HG02973 (cell line): ENCODE measurements at regions not wholly inside any gene's neighbourhood (a gene's known extent, or its start where the extent isn't known, plus 50 kb on each side); places are given as distances from the start of the nearest gene placed in this dataset.
"Not testable (repeated sequence)": the region's sequence is repeated elsewhere in the genome, so short reads cannot be mapped to it uniquely, and the experiment has no call there.

ENCODE experiments used
- ATAC-seq: cut with Tn5 transposase; IDR thresholded peaks from one replicate; pipeline ENCODE4 v1.9.1; 2021; ENCODE audit warnings: moderate library complexity; ENCODE audit not compliant: unreplicated experiment

GRCh38 chr2:88986721-88987330 is 295.4 kb downstream of the RPIA start:
- ATAC-seq = not testable (repeated sequence)

DNA sequence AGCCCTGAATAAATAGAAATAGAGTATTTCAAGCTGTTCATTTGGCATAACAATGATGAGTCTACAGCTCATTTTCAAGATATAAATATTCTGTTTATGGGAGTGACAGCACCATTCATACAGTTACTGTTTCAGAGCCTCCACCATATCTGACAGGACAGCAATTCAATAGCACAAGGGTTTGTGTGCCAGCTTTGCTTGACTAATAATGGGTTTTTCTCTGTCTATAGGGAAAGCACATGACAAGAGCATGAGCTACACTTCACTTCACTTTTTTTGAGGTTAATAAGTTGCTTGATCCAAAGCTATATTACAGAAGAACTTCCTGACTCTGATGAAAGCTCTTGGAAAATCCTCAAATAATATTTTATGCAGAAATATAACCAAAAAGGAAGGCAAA is 297.1 kb downstream of the RPIA start:
- not testable (repeated sequence) for ATAC-seq

- ATAC-seq = not testable (repeated sequence)
Measured at GRCh38 chr2:88992819-88993218, 301.3 kb downstream of the RPIA start.

- ATAC-seq = not testable (repeated sequence)
Measured at GRCh38 chr2:88994856-88995255, 303.4 kb downstream of the RPIA start.

- not testable (repeated sequence) for ATAC-seq
Measured at GRCh38 chr2:88996588-88996987, 305.1 kb downstream of the RPIA start.

DNA sequence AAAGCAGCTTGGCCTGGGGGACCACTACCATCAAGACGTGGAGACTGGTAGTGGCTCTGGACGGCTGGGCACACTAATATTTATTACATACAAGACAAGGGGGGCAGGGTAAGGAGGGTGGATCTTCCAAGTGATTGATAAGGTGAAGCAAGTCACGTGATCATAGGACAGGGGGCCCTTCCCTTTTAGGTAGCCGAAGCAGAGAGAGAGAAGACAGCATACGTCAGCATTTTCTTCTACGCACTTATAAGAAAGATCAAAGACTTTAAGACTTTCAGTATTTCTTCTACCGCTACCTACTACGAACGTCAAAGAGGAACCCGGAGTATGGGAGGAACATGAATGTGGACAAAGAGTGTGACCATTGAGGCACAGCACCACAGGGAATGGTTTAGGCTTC is 307.9 kb downstream of the RPIA start:
- no peak for ATAC-seq

DNA sequence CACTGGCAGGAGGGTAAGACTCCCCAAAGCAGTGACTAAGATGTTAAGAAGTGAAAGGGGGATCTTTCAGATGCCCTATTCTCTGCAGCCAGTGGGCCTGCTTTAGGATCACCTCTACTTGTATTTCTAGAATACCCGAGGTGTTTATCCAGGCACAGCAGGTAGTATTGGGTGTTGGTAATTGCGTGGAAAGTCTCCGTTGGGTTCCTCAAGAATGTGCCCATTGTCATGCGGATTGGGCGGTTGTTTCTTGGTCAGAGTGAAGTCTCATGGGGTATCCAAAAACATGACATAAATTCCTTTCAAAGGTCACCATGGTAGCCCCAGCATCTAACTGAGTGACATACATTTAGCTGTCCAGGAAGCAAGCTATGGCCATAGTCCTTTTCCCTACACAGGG is 308.8 kb downstream of the RPIA start:
- no peak for ATAC-seq

DNA sequence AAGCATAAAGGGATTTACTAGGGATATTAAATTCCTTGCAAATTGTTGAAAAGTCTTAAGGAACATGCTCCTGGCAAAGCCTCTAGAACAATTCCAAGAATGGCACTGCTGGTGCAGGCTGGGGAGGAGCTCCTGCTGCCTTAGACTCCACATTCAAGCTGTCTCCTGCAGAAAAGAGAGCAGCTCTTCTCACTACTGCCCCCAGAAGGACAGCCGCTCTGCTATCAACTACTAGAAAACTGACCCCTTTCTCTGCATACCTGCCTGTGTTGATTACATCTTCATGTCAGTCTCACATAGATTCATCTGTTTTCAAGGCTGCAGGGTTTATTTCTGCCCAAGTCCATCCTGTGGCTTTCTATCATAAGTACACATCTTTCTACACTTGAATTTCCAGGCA is 312.8 kb downstream of the RPIA start:
- ATAC-seq = not testable (repeated sequence)

DNA sequence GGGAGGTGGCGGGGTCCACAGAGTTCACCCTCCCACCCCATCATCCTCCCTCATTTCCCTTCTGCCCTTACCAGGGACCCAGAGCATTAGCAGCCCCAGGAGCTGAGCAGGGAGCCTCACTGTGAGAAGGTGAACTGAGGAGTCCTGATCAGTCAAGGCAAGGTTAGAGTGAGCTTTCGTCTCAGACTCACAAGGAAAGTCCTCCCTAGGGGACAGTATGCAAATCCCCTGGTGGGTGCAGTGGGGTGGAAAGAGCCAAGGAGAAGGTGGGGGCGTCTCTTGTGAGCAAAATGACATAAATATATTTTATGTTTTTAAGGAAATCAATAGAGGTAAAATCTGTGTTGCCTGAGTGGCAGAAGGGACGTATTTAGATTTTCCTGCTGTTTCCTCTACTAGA is 329.1 kb downstream of the RPIA start:
- ATAC-seq = not testable (repeated sequence)

DNA sequence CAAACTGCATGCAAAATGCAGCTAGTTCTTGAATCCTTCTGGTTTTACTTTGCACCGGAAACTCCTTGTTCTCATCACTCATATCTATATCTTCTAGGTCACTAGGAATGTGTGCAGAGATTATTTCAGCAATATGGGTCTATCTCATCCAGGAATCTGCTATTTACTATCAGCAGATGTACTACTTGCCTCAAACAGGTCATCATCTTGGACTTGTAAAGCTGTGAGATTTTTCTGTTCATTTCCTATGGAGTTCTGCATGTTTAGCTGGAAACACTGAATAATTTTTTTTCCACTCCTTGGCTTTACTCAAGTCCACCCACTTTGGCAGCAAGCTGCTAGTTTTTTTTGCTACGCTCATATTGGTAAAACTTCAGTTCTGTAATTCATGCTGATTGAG is 334.8 kb downstream of the RPIA start:
- ATAC-seq = not testable (repeated sequence)

GRCh38 chr2:89027115-89027514 is 335.6 kb downstream of the RPIA start:
- ATAC-seq = not testable (repeated sequence)

DNA sequence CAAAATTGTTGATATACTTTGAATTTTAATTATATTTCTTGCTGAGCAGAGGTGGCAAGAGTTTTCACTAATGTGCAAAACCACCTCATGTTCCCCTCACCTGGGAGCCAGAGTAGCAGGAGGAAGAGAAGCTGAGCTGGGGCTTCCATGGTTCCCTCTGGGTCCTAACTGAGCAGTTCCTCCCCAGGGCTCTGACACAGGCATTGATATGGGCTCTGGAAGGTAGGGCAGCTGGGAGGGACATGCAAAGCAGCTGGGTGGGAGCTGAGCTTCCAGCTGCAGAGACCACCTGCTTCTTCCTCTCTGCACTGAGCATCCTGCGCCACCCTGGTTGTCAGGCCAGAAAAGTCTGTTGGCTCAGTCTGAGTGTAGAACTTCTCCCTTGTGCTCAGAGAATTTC is 336.1 kb downstream of the RPIA start:
- not testable (repeated sequence) for ATAC-seq

- ATAC-seq = not testable (repeated sequence)
Measured at GRCh38 chr2:89029257-89029656, 337.8 kb downstream of the RPIA start.

- ATAC-seq = peak; percentile 59
Measured at GRCh38 chr2:89048138-89049066, 356.9 kb downstream of the RPIA start.

- ATAC-seq = not testable (repeated sequence)
Measured at GRCh38 chr2:89058616-89059015, 367.1 kb downstream of the RPIA start.

DNA sequence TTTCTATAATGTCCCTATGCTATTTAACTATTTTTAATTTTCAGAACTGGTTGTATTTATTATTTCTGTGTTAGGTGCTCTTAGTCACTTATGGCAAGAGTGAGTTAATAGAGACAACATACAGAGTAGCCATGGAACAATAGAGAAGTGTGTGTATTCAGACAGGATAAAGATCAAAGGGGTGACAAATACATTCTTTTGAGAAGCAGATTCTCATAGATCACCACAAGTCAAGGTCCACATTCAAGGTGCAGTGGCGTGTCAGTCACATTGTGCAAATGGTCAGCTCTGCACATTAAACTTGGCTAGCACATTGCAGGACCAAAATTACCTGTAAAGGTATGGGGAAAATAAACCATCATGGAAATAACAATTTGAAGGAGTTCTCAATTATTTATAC is 369.7 kb downstream of the RPIA start:
- ATAC-seq = not testable (repeated sequence)

DNA sequence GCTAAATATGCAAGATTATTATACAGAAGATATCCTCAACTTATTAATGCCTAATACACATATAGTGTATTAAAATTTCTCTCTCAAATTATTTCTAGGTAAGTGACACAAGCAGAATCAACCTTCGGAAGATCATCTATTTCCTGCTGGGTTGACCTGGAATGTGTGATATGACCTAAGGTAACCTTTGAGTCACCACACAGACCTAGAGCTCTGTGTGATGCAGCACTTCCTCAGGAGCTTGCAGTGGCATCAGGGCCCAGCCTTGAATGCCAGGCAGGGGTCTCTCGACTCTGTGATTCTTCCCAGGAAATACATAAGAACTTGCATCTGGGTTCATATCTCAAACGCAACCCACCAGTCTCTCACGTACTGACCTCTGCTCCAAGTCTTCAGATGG is 385.3 kb downstream of the RPIA start:
- ATAC-seq = not testable (repeated sequence)

DNA sequence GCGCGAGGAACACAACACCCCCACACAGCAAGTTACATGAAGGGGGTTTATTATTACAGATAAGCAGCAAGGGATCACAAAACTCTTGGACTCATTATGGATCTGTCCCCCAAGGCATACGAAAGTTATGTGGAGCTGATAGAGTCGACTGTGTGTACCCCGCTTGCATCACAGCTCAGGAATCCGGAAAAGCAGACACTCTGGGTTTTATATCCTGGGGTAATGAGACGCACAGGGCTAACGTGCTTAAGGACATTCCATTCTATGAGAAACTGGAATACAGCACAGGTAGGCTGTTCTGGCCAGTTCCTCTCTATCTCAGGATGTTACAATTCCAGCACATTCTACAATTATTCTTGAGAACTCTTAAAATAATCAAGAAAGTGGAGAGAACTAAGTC is 401.4 kb downstream of the RPIA start:
- not testable (repeated sequence) for ATAC-seq

GRCh38 chr2:89095060-89095459 is 403.6 kb downstream of the RPIA start:
- not testable (repeated sequence) for ATAC-seq

- not testable (repeated sequence) for ATAC-seq
Measured at GRCh38 chr2:89102587-89102986, 411.1 kb downstream of the RPIA start.

DNA sequence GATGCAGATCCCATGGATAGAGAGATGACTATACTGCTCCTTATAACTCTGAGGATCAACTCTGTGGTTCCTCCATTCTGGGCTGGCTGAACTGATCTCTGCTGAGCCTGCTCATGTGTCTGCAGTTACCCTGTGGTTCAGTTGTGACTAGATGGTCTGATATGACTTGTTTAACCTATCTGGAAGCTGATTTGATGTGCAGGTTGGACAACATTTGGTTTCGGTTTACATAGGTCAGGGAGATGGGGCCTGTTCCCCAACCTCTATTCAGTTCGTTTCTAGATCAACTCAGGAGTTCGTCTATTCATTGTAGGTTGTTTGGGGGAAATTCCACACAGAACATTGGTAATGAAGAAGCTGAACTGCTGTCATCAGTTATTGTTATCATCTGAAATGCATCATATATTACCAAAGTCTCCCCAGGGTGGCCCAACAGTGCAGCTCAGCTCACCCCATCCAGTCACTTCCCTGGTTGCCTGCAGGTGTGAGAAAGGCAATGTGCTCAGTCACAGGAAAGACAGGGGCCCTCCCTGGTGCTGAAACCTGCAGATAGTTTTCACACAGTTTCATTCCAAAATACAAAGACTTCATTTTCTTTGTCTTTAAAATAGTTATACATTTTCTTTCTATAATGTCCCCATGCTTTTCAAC is 415.0 kb downstream of the RPIA start:
- peak; percentile 74 for ATAC-seq

DNA sequence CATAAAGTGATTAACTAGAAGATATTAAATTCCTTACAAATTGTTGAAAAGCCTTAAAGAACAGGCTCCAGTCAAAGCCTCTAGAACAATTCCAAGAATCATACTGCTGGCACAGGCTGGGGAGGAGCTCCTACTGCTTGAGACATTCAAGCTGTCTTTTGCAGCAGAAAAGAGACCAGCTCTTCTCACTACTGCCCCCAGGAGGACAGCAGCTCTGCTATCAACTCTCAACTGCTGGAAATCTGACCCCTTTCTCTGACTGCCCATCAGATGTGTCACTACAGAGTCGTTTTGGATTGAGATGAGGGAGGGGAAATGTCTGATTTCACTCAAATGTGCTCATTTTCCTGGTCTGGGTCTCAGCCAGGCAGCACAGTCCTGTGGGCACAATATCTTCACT is 421.0 kb downstream of the RPIA start:
- not testable (repeated sequence) for ATAC-seq
